DND-41 (cell line): ENCODE measurements at regions not wholly inside any gene's neighbourhood (a gene's known extent, or its start where the extent isn't known, plus 50 kb on each side); places are given as distances from the start of the nearest gene placed in this dataset.

Source experiments
- CTCF ChIP-seq: IDR thresholded peaks from 2 replicates; pipeline ENCODE4 v1.5.1; 2012; ENCODE audit warnings: borderline replicate concordance, low read length, moderate library complexity, mild to moderate bottlenecking; ENCODE audit not compliant: poor library complexity, severe bottlenecking; ENCODE audit errors: extremely low read depth
- EZH2 ChIP-seq: IDR thresholded peaks from 3 replicates; pipeline ENCODE4 v1.6.1; 2012; ENCODE audit warnings: borderline replicate concordance, low read depth, mild to moderate bottlenecking, moderate library complexity, low read length, inconsistent platforms; ENCODE audit not compliant: severe bottlenecking

DNA sequence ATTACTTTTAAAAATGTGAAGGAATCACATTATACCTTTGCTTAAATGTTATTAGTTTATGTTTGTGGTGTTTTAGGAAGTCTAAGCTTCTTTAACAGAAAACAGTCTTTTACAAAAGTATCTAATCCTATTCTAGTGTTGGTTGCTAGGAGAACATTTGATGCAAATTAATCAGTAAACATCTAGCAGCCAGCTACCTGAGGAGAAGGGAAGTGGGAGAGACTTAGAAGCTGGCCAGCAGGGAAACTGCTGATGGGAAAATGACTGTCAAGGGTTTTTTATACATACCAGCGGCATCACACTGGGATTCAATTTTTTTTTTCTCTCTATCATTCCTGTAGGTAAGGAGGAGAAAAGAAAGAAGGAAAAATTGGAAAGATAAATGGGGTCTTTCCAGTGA, 686.0 kb upstream of the MMS22L start:
- TF ChIP-seq EZH2 (no peak), CTCF (no peak)
